ENCODE measurements at regions not wholly inside any gene's neighbourhood (a gene's known extent, or its start where the extent isn't known, plus 50 kb on each side); places are given as distances from the start of the nearest gene placed in this dataset.
"Not testable (repeated sequence)": the region's sequence is repeated elsewhere in the genome, so short reads cannot be mapped to it uniquely, and the experiment has no call there.

GRCh38 chr16:6837722-6838121, 494.9 kb upstream of the RBFOX1 start:
- DNase-seq, result no peak

GRCh38 chr16:6836766-6837165, 495.9 kb upstream of the RBFOX1 start:
- DNase-seq, result no peak

GRCh38 chr16:6835941-6836340, 496.7 kb upstream of the RBFOX1 start:
- DNase-seq, result no peak

GRCh38 chr16:6835516-6835915, 497.1 kb upstream of the RBFOX1 start:
- DNase-seq, result no peak

- DNase-seq, result no peak
Measured at GRCh38 chr16:6828690-6829089, 504.0 kb upstream of the RBFOX1 start.

- DNase-seq, result no peak
Measured at GRCh38 chr16:6827931-6828330, 504.7 kb upstream of the RBFOX1 start.

GRCh38 chr16:6827267-6827666, 505.4 kb upstream of the RBFOX1 start:
- no peak for DNase-seq

- no peak for DNase-seq
Measured at GRCh38 chr16:6822041-6822440, 510.6 kb upstream of the RBFOX1 start.

GRCh38 chr16:6804461-6804860, 528.2 kb upstream of the RBFOX1 start:
- DNase-seq, result no peak

- DNase-seq, result no peak
Measured at GRCh38 chr16:6803176-6803575, 529.5 kb upstream of the RBFOX1 start.

GRCh38 chr16:6797223-6797622, 535.4 kb upstream of the RBFOX1 start:
- DNase-seq, result no peak

- no peak for DNase-seq
Measured at GRCh38 chr16:6777624-6778023, 555.0 kb upstream of the RBFOX1 start.

GRCh38 chr16:6775712-6776111, 556.9 kb upstream of the RBFOX1 start:
- no peak for DNase-seq

GRCh38 chr16:6771956-6772355, 560.7 kb upstream of the RBFOX1 start:
- DNase-seq, result no peak

- DNase-seq, result no peak
Measured at GRCh38 chr16:6753553-6753952, 579.1 kb upstream of the RBFOX1 start.

GRCh38 chr16:6751191-6751590, 581.5 kb upstream of the RBFOX1 start:
- no peak for DNase-seq

- DNase-seq, result peak; percentile 9
Measured at GRCh38 chr16:6749698-6750097, 582.9 kb upstream of the RBFOX1 start.

- DNase-seq, result not testable (repeated sequence)
Measured at GRCh38 chr16:6736302-6736701, 596.3 kb upstream of the RBFOX1 start.

- no peak for DNase-seq
Measured at GRCh38 chr16:6735631-6736030, 597.0 kb upstream of the RBFOX1 start.

- DNase-seq, result no peak
Measured at GRCh38 chr16:6732166-6732565, 600.5 kb upstream of the RBFOX1 start.

GRCh38 chr16:6728381-6728780, 604.3 kb upstream of the RBFOX1 start:
- DNase-seq, result no peak

- DNase-seq, result no peak
Measured at GRCh38 chr16:6726621-6727020, 606.0 kb upstream of the RBFOX1 start.

GRCh38 chr16:6725634-6726331, 606.9 kb upstream of the RBFOX1 start:
- peak; percentile 8 for DNase-seq

GRCh38 chr16:6725206-6725605, 607.4 kb upstream of the RBFOX1 start:
- DNase-seq, result not testable (repeated sequence)

- DNase-seq, result no peak
Measured at GRCh38 chr16:6722786-6723185, 609.9 kb upstream of the RBFOX1 start.
